ENCODE measurements at regions not wholly inside any gene's neighbourhood (a gene's known extent, or its start where the extent isn't known, plus 50 kb on each side); places are given as distances from the start of the nearest gene placed in this dataset.

GRCh38 chr5:67824852-67825251, 390.7 kb upstream of the PIK3R1 start:
- Histone ChIP-seq H3K27me3 (ENCODE audit: control insufficient read depth in 2 of 2, insufficient read depth in 2 of 2, low read length in 2 of 2) (peaks cover 3% of the 10 kb centered on the region in 2 experiments), H2AFZ (ENCODE audit: low read depth, low read length) (no peak overlapping the region), H3K27ac (ENCODE audit: insufficient read depth, low read depth, low read length) (no peak overlapping the region), H4K20me1 (replicated peaks; ENCODE audit: control insufficient read depth, extremely low read depth, insufficient read depth, low read length) (no peaks in the 10 kb centered on the region), H3K4me2 (ENCODE audit: insufficient read depth, low read length) (no peak overlapping the region), H3K9me1 (replicated peaks; ENCODE audit: control insufficient read depth, extremely low read depth, insufficient read depth, low read length) (no peaks in the 10 kb centered on the region), H3K9ac (replicated peaks; ENCODE audit: extremely low read depth, insufficient read depth, low read length) (no peak overlapping the region), H3K4me1 (ENCODE audit: control insufficient read depth, extremely low read depth, insufficient read depth, low read length) (no peaks in the 10 kb centered on the region), H3K79me2 (ENCODE audit: control insufficient read depth, insufficient read depth, low read length) (no peaks in the 10 kb centered on the region), H3K36me3 (ENCODE audit: control insufficient read depth in 2 of 2, extremely low read depth in 1 of 2, insufficient read depth in 2 of 2, low read length in 2 of 2) (no peaks in the 10 kb centered on the region), H3K9me3 (replicated peaks; ENCODE audit: control insufficient read depth, insufficient read depth, low read length) (no peaks in the 10 kb centered on the region), H3K4me3 (replicated peaks in 1 of 3; ENCODE audit: insufficient read depth in 1 of 3, low read depth in 1 of 3, low read length in 3 of 3) (no peak overlapping the region)
- CTCF ChIA-PET: no interaction called here
- no TSS peak for BruUV-seq (replicated peaks)
- DNase-seq (ENCODE audit: low read depth, low spot score) (no peak), FAIRE-seq (no peak)
- POLR2A ChIA-PET: no interaction called here
- dilution Hi-C loops (cut with MboI; ENCODE audit: extremely low pct_ligation_motif_present, low sequenced_read_pairs): no loop called here
- intact Hi-C loops (cut with micrococcal nuclease): no loop called here
- TF ChIP-seq MYC (IDR thresholded peaks at IDR 0.05; ENCODE audit: low read depth, low read length) (no peak), POLR2AphosphoS5 (IDR thresholded peaks at IDR 0.05; ENCODE audit: insufficient read depth, low read depth, low read length) (no peak), POLR2A (IDR thresholded peaks at IDR 0.05; ENCODE audit: low read depth, low read length) (no peak), CTCF (IDR thresholded peaks at IDR 0.05; ENCODE audit: extremely low read depth in 1 of 2, insufficient read depth in 1 of 2, low read depth in 1 of 2, low read length in 2 of 2) (no peak), FOS (IDR thresholded peaks at IDR 0.05; ENCODE audit: borderline replicate concordance, insufficient read depth, low read length) (no peak), EZH2 (IDR thresholded peaks at IDR 0.05; ENCODE audit: borderline replicate concordance, low read depth, low read length, severe bottlenecking) (no peak), GATA2 (IDR thresholded peaks at IDR 0.05; ENCODE audit: insufficient read depth, insufficient read length, low read depth, low read length) (no peak), MAX (IDR thresholded peaks at IDR 0.05; ENCODE audit: insufficient read depth, insufficient read length) (no peak), JUN (IDR thresholded peaks at IDR 0.05; ENCODE audit: borderline replicate concordance, insufficient read depth, insufficient read length, low read depth) (no peak)

All from endothelial cell of umbilical vein (primary cell).